Transverse colon (tissue), 4 donors: ENCODE measurements at regions not wholly inside any gene's neighbourhood (a gene's known extent, or its start where the extent isn't known, plus 50 kb on each side); places are given as distances from the start of the nearest gene placed in this dataset.

ENCODE experiments used
- CTCF ChIP-seq, 5 experiments: fragments of 200-600 bp in 3 of 5; fragments of 450-650 bp in 2 of 5; sonication (generic) in 3 of 5; IDR thresholded peaks; 1 replicate in 2 of 5; 2 replicates in 3 of 5; pipeline ENCODE4 v1.5.1; 2016 to 2017; ENCODE audit warnings: antibody characterized with exemption in 5 of 5, inconsistent platforms in 3 of 5, mild to moderate bottlenecking in 2 of 5, moderate library complexity in 1 of 5
- POLR2A ChIP-seq: fragments of 450-650 bp; IDR thresholded peaks from one replicate; pipeline ENCODE4 v1.6.1; 2016; ENCODE audit warnings: antibody characterized with exemption, mild to moderate bottlenecking, moderate library complexity
- POLR2AphosphoS5 ChIP-seq, 3 donors: sonication (generic); formaldehyde crosslinking; IDR thresholded peaks; one replicate each; pipeline ENCODE4 v1.6.1; 2016; ENCODE audit warnings: antibody characterized with exemption in 3 of 3

GRCh38 chr2:16214391-16214790 is 274.0 kb downstream of the MYCN start:
- TF ChIP-seq CTCF (IDR thresholded peaks at IDR 0.05) (no peak), POLR2AphosphoS5 (IDR thresholded peaks at IDR 0.05) (no peak), POLR2A (no peak)
